IMR-90 (cell line): ENCODE measurements at regions not wholly inside any gene's neighbourhood (a gene's known extent, or its start where the extent isn't known, plus 50 kb on each side); places are given as distances from the start of the nearest gene placed in this dataset.
A peak's percentile ranks its signal among the peaks of the same experiment; 100 is the strongest.

Experiments
- ATAC-seq: fragments of 200-7000 bp; cut with Tn5 transposase; 2 replicates; pipeline ENCODE4 v1.9.1; 2020; ENCODE audit warnings: low read depth, mild to moderate bottlenecking, moderate library complexity
- BruUV-seq: library from RNA; stranded (reverse); fragments of 400-500 nt; replicated peaks from 2 replicates; lab custom pipeline; 2021; lab: Mats Ljungman, UMichigan
- CTCF ChIA-PET: fragments of 300-600 bp; formaldehyde crosslinking; extraction: SDS; loops from one replicate; lab custom pipeline; 2021; ENCODE audit warnings: antibody characterized with exemption; lab: Yijun Ruan, JAX
- POLR2A ChIA-PET: fragments of 300-600 bp; sonication (Branson Sonifier 250); formaldehyde crosslinking; loops from one replicate; lab custom pipeline; 2022; ENCODE audit warnings: antibody characterized with exemption; ENCODE audit not compliant: unreplicated experiment; lab: Charles Lee
- DNase-seq: peaks from one replicate; pipeline ENCODE4 v3.0.0; 2013
- H2AFZ ChIP-seq: replicated peaks from 2 replicates; pipeline ENCODE3; 2013; ENCODE audit warnings: low read length, mild to moderate bottlenecking; ENCODE audit not compliant: poor library complexity
- H2AK5ac ChIP-seq: 2 replicates; pipeline ENCODE4 v1.6.1; 2013; ENCODE audit warnings: low read depth, low read length, inconsistent platforms
- H2AK9ac ChIP-seq: replicated peaks from 2 replicates; pipeline ENCODE3; 2013; ENCODE audit warnings: mild to moderate bottlenecking, low read depth, low read length, moderate library complexity; ENCODE audit not compliant: poor library complexity
- H2BK120ac ChIP-seq: 2 replicates; pipeline ENCODE4 v1.6.1; 2013; ENCODE audit warnings: low read depth, low read length, inconsistent platforms
- H2BK15ac ChIP-seq: 3 replicates; pipeline ENCODE4 v1.6.1; 2013; ENCODE audit warnings: low read depth, low read length, inconsistent platforms
- H2BK20ac ChIP-seq: 2 replicates; pipeline ENCODE4 v1.6.1; 2013; ENCODE audit warnings: low read depth, mild to moderate bottlenecking, inconsistent platforms, low read length, moderate library complexity
- H2BK5ac ChIP-seq: 2 replicates; pipeline ENCODE4 v1.6.1; 2013; ENCODE audit warnings: mild to moderate bottlenecking, low read depth, low read length, inconsistent platforms; ENCODE audit not compliant: poor library complexity, severe bottlenecking
- H3K14ac ChIP-seq: replicated peaks from 2 replicates; pipeline ENCODE4 v1.6.1; 2013; ENCODE audit warnings: low read depth, low read length, inconsistent platforms
- H3K18ac ChIP-seq: 2 replicates; pipeline ENCODE4 v1.6.1; 2013; ENCODE audit warnings: low read depth, low read length, control low read depth
- H3K23ac ChIP-seq: 2 replicates; pipeline ENCODE4 v1.6.1; 2013; ENCODE audit warnings: low read depth, low read length, inconsistent platforms
- H3K27ac ChIP-seq: 2 replicates; pipeline ENCODE4 v1.5.1; 2013; ENCODE audit warnings: mild to moderate bottlenecking, control low read depth, low read length; ENCODE audit not compliant: insufficient read depth
- H3K27me3 ChIP-seq: 2 replicates; pipeline ENCODE4 v1.6.1; 2013; ENCODE audit warnings: low read length; ENCODE audit not compliant: control insufficient read depth, insufficient read depth
- H3K36me3 ChIP-seq: 2 replicates; pipeline ENCODE4 v1.6.1; 2013; ENCODE audit warnings: low read length, mixed read lengths; ENCODE audit not compliant: control insufficient read depth, insufficient read depth
- H3K4ac ChIP-seq: 2 replicates; pipeline ENCODE4 v1.6.1; 2013; ENCODE audit warnings: low read depth, low read length, inconsistent platforms
- H3K4me1 ChIP-seq: 2 replicates; pipeline ENCODE4 v1.6.1; 2013; ENCODE audit warnings: low read length, mixed read lengths; ENCODE audit not compliant: control insufficient read depth, insufficient read depth
- H3K4me2 ChIP-seq: 2 replicates; pipeline ENCODE4 v1.6.1; 2013; ENCODE audit warnings: low read depth, mild to moderate bottlenecking, control low read depth, low read length, moderate library complexity
- H3K4me3 ChIP-seq: 2 replicates; pipeline ENCODE4 v1.5.1; 2013; ENCODE audit warnings: low read depth, mild to moderate bottlenecking, control low read depth, low read length, moderate library complexity; ENCODE audit not compliant: insufficient read depth
- H3K56ac ChIP-seq: 2 replicates; pipeline ENCODE4 v1.6.1; 2013; ENCODE audit warnings: low read length, inconsistent platforms; ENCODE audit not compliant: insufficient read depth; ENCODE audit errors: extremely low read depth
- H3K79me1 ChIP-seq, 2 experiments: 2 replicates each; pipeline ENCODE4 v1.6.1; 2013; ENCODE audit warnings: low read length in 2 of 2, inconsistent platforms in 1 of 2, low read depth in 1 of 2
- H3K9ac ChIP-seq: 2 replicates; pipeline ENCODE4 v1.6.1; 2013; ENCODE audit warnings: low read depth, low read length, control low read depth
- H3K9me1 ChIP-seq: 2 replicates; pipeline ENCODE4 v1.6.1; 2013; ENCODE audit warnings: low read length, inconsistent platforms; ENCODE audit not compliant: insufficient read depth
- H3K9me3 ChIP-seq: 2 replicates; pipeline ENCODE4 v1.6.1; 2013; ENCODE audit warnings: low read length; ENCODE audit not compliant: control insufficient read depth, insufficient read depth
- H4K20me1 ChIP-seq: 2 replicates; pipeline ENCODE4 v1.6.1; 2013; ENCODE audit warnings: low read length, inconsistent platforms; ENCODE audit not compliant: insufficient read depth
- H4K5ac ChIP-seq: 2 replicates; pipeline ENCODE4 v1.6.1; 2013; ENCODE audit warnings: mild to moderate bottlenecking, low read depth, low read length, control low read depth
- H4K8ac ChIP-seq, 2 experiments: 2 replicates each; pipeline ENCODE4 v1.6.1; 2013; ENCODE audit warnings: low read depth in 2 of 2, low read length in 2 of 2, control low read depth in 1 of 2, inconsistent platforms in 1 of 2
- H4K91ac ChIP-seq: 2 replicates; pipeline ENCODE4 v1.6.1; 2013; ENCODE audit warnings: low read depth, low read length, inconsistent platforms; ENCODE audit not compliant: insufficient read depth
- BHLHE40 ChIP-seq: fragments of 150-350 bp; IDR thresholded peaks from 2 replicates; pipeline ENCODE4 v1.6.1; 2016; ENCODE audit warnings: mild to moderate bottlenecking, low read depth, low read length
- CEBPB ChIP-seq: IDR thresholded peaks from 2 replicates; pipeline ENCODE4 v1.6.1; 2012; ENCODE audit warnings: low read depth, low read length, improper control_type of control experiment
- CHD1 ChIP-seq: IDR thresholded peaks from 2 replicates; pipeline ENCODE4 v1.6.1; 2012; ENCODE audit warnings: low read depth, low read length, improper control_type of control experiment
- CTCF ChIP-seq: conservative IDR thresholded peaks from 2 replicates; pipeline ENCODE4 v1.5.1; 2012; ENCODE audit warnings: mild to moderate bottlenecking, low read depth, low read length, improper control_type of control experiment
- ELK1 ChIP-seq: fragments of 150-350 bp; IDR thresholded peaks from 2 replicates; pipeline ENCODE4 v1.6.1; 2016; ENCODE audit warnings: low read depth, mild to moderate bottlenecking, low read length, moderate library complexity, borderline replicate concordance
- FOS ChIP-seq: fragments of 150-350 bp; IDR thresholded peaks from 2 replicates; pipeline ENCODE4 v1.6.1; 2016; ENCODE audit warnings: low read depth, low read length
- MAFK ChIP-seq: IDR thresholded peaks from 2 replicates; pipeline ENCODE4 v1.6.1; 2012; ENCODE audit warnings: low read depth, low read length, improper control_type of control experiment
- MAZ ChIP-seq: IDR thresholded peaks from 2 replicates; pipeline ENCODE4 v1.6.1; 2012; ENCODE audit warnings: low read depth, mild to moderate bottlenecking, low read length, improper control_type of control experiment, moderate library complexity, borderline replicate concordance
- MXI1 ChIP-seq: IDR thresholded peaks from 2 replicates; pipeline ENCODE4 v1.6.1; 2012; ENCODE audit warnings: low read depth, mild to moderate bottlenecking, low read length, moderate library complexity, borderline replicate concordance
- NFE2L2 ChIP-seq: fragments of 150-350 bp; IDR thresholded peaks from 2 replicates; pipeline ENCODE4 v1.6.1; 2016; ENCODE audit warnings: low read depth, mild to moderate bottlenecking, low read length
- POLR2A ChIP-seq: IDR thresholded peaks from 2 replicates; pipeline ENCODE4 v1.6.1; 2012; ENCODE audit warnings: mild to moderate bottlenecking, low read depth, low read length
- RAD21 ChIP-seq: IDR thresholded peaks from 2 replicates; pipeline ENCODE4 v1.6.1; 2012; ENCODE audit warnings: low read length, improper control_type of control experiment
- RCOR1 ChIP-seq: IDR thresholded peaks from 2 replicates; pipeline ENCODE4 v1.6.1; 2012; ENCODE audit warnings: mild to moderate bottlenecking, low read length, improper control_type of control experiment; ENCODE audit not compliant: insufficient replicate concordance
- RFX5 ChIP-seq: IDR thresholded peaks from 2 replicates; pipeline ENCODE4 v1.8.0; 2012; ENCODE audit warnings: low read depth, mild to moderate bottlenecking, low read length, moderate library complexity
- SMC3 ChIP-seq: fragments of 150-350 bp; IDR thresholded peaks from 2 replicates; pipeline ENCODE4 v1.6.1; 2016; ENCODE audit warnings: low read depth, mild to moderate bottlenecking, antibody characterized with exemption, low read length, moderate library complexity
- USF2 ChIP-seq: fragments of 150-350 bp; IDR thresholded peaks from 2 replicates; pipeline ENCODE4 v1.6.1; 2017; ENCODE audit warnings: mild to moderate bottlenecking, antibody characterized with exemption, low read length, low read depth
- WGBS, 2 experiments: methylation state at CpG; one replicate each; pipeline versions ENCODE4 v1.1.5 to v1.1.7; 2013; ENCODE audit warnings: missing lambda C conversion rate in 2 of 2; ENCODE audit not compliant: insufficient read length in 1 of 2; ENCODE audit errors: extremely low coverage in 2 of 2; 5-methylcytosine and 5-hydroxymethylcytosine counted together
- dilution Hi-C: fragments of 300-500 bp; cut with HindIII; formaldehyde crosslinking; loops from one replicate; pipeline ENCODE4 v1.14.3; 2018; ENCODE audit warnings: low sequenced_read_pairs; ENCODE audit not compliant: unreplicated experiment
- in situ Hi-C: fragments of 300-500 bp; cut with MboI; formaldehyde crosslinking; loops from 3 replicates; pipeline ENCODE4 v1.14.3; 2019; ENCODE audit warnings: low sequenced_read_pairs, inconsistent platforms, mixed read lengths
- intact Hi-C: fragments of 100-400 bp; cut with micrococcal nuclease; formaldehyde crosslinking; loops from 2 replicates; pipeline ENCODE4 v1.10.0; 2022

GRCh38 chr6:14533446-14533845 is 415.9 kb downstream of the CD83 start:
- H2BK120ac ChIP-seq = no peak overlapping the region
- peak overlapping the region; percentile 95 for H3K4me2 ChIP-seq
- in situ Hi-C loops = no loop called here
- no peak overlapping the region for H3K56ac ChIP-seq
- H4K91ac ChIP-seq = no peak overlapping the region
- H3K9me1 ChIP-seq = no peaks in the 10 kb centered on the region
- H3K79me1 ChIP-seq = no peaks in the 10 kb centered on the region
- TF ChIP-seq USF2 = no peak
- TF ChIP-seq CTCF = no peak
- TF ChIP-seq BHLHE40 = no peak
- no peak for TF ChIP-seq MXI1
- no peak for TF ChIP-seq SMC3
- TF ChIP-seq ELK1 = no peak
- no peak for TF ChIP-seq CEBPB
- TF ChIP-seq RCOR1 = no peak
- TF ChIP-seq FOS = no peak
- TF ChIP-seq CHD1 = no peak
- no peak for TF ChIP-seq NFE2L2
- TF ChIP-seq RFX5 = no peak
- no peak for TF ChIP-seq MAZ
- TF ChIP-seq POLR2A = no peak
- no peak for TF ChIP-seq RAD21
- no peak for TF ChIP-seq MAFK
- H3K14ac ChIP-seq = no peak overlapping the region
- WGBS, 2 experiments = no CpG with 5 or more reads among the region's 5 CpGs
- H3K4me3 ChIP-seq = no peak overlapping the region
- BruUV-seq = no TSS peak
- no peak overlapping the region for H2AFZ ChIP-seq
- 0 out of 2 replicates have a peak overlapping the region, but pooled peaks have one; percentile 77 for H3K18ac ChIP-seq
- H3K9ac ChIP-seq = no peak overlapping the region
- DNase-seq (peak; percentile 71), ATAC-seq (peak; percentile 68)
- no peaks in the 10 kb centered on the region for H4K20me1 ChIP-seq
- H2BK20ac ChIP-seq = no peak overlapping the region
- ChIA-PET CTCF (interaction anchor here (0.6 kb wide), 1 partner anchor 10 kb away, joined by 5 read pairs; no protein-coding TSS in a partner anchor), POLR2A (no interaction called here)
- no peak overlapping the region for H2BK5ac ChIP-seq
- dilution Hi-C loops = no loop called here
- H3K36me3 ChIP-seq = no peaks in the 10 kb centered on the region
- no peak overlapping the region for H4K8ac ChIP-seq
- H2AK9ac ChIP-seq = no peak overlapping the region
- H3K27me3 ChIP-seq = peaks cover 2% of the 10 kb centered on the region; the same call in 1 of the 2 replicates
- H2BK15ac ChIP-seq = no peak overlapping the region
- H3K9me3 ChIP-seq = no peaks in the 10 kb centered on the region; the same call in 1 of the 2 replicates
- no peak overlapping the region for H3K23ac ChIP-seq
- no peak overlapping the region for H2AK5ac ChIP-seq
- H3K4me1 ChIP-seq = peaks cover 4% of the 10 kb centered on the region
- intact Hi-C loops = no loop called here
- H4K5ac ChIP-seq = no peak overlapping the region
- H3K27ac ChIP-seq = no peak overlapping the region
- peak overlapping the region; percentile 30; the same call in 1 of the 2 replicates for H3K4ac ChIP-seq
